ENCODE measurements at regions not wholly inside any gene's neighbourhood (a gene's known extent, or its start where the extent isn't known, plus 50 kb on each side); places are given as distances from the start of the nearest gene placed in this dataset.

DNA sequence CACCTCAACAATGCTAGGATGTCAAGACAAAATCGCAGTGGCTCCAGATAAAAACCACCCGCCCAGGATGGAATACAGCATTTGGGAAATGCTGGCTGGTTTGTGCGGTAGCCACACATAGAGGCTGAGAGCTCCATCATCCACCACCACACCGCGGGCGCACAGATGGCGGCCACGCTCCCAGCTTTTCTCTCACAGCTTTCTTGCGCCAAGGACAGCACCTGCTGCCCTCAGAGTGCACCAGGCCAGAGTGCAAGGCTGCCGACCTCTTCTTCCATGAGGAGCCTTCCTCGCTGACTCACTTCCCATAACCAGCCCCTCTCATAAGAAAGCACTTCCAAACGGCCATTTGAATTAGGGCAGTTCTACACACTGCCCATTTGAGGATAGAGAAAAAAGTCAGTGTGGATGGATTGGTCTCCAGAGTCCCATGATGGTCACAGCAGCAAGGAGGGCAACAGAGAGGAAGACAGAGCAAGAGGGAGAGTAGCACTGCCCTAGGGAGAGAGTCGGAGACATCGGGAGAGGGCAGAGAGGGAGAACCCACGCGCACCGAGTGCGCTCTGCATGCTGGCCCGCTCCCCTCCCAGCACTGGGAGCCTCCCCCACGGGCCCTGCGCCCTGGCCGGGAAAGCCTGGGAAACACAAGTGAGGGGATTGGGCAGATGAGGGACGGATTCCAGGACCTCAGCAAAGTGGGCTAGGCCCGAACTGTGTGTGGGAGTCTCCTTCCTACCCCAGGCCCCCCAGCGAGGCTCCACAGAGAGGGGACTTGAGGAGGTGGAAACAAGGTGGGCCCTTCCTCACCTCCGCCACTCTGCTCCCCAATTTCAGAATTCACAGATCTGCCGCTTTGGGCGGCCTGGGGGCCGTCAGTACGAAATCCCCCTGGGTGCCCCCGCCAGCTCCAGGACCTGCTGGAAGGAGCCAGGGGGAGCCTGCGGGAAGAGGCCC lies 156.9 kb downstream of the USP12 start:
- no peak for DNase-seq

GRCh38 chr13:27012482-27013197 lies 159.0 kb downstream of the USP12 start:
- no peak for DNase-seq

GRCh38 chr13:27011661-27012060 lies 159.9 kb downstream of the USP12 start:
- DNase-seq: no peak

DNA sequence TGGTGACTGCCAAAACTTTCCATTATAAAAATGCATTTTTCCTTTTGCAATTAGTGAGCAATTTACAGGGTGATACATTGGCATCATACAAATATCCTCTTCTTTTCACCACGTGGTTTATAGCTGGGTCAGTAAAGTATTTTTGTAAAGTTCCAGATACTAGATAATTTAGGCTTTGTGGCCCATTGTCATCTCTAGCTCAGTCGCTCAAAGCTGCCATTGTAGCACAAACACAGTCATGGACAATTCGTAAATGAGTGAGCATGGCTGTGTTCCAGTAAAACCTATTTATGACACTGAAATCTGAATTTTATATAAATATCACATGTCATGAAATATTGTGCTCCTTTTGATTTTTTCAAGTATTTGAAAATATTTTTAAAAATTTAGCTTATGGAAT lies 162.9 kb downstream of the USP12 start:
- no peak for DNase-seq

- DNase-seq: peak; percentile 71
Observed at GRCh38 chr13:27007166-27007565, 164.4 kb downstream of the USP12 start.

DNA sequence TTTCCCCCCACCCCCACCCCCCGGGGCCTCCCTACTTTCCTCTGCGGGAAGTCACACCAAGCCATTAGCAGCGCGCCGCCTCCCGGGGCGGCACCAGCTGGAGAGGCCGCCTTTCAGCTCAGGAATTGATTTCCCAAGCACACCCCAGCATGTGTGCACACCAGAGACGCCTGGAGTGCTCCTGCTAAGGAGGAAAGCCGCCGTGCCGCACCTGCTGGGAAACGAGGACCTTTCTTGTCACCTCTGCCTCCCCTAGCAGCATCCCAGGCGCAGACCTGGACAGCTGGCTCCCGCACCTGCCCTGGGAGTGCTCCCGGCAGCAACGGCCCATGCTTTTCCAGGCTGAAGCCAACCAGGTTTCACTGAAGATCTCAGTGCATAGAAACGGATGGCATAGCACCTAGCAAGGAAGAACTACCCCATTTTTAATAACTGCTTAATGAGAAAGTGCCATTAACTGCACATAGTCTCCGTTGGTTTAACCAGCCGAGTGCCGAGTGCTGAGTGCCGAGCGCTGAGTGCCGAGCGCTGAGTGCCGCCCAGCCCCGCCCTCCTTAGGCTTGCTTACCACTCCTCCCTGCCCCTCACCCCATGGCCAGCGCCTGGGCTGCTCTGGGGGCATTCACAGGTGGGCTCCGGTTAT lies 165.0 kb downstream of the USP12 start:
- DNase-seq: peak; percentile 73

GRCh38 chr13:27005976-27006518 lies 165.6 kb downstream of the USP12 start:
- DNase-seq: no peak

GRCh38 chr13:27005556-27005955 lies 166.1 kb downstream of the USP12 start:
- DNase-seq: no peak

- no peak for DNase-seq
Observed at GRCh38 chr13:27004866-27005265, 166.7 kb downstream of the USP12 start.

GRCh38 chr13:27004326-27004725 lies 167.3 kb downstream of the USP12 start:
- DNase-seq: no peak

DNA sequence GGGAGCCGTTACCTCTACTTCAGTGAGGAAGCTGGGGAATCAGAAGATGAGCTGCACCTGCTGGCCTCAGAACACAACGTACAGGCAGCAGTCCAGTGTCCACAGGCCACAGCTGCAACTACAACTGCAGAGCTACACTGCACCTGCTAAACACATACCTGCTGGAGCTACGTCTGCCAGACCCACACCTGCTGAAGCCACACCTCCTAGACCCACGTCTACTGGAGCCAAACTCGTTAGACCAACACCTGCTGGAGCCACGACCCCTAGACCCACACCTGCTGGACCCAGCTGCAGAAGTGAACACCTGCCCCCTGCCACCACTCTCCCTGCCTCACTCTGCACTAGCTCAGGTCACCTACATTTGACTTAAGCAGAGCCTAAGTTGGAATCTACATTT lies 169.9 kb downstream of the USP12 start:
- DNase-seq: no peak

DNA sequence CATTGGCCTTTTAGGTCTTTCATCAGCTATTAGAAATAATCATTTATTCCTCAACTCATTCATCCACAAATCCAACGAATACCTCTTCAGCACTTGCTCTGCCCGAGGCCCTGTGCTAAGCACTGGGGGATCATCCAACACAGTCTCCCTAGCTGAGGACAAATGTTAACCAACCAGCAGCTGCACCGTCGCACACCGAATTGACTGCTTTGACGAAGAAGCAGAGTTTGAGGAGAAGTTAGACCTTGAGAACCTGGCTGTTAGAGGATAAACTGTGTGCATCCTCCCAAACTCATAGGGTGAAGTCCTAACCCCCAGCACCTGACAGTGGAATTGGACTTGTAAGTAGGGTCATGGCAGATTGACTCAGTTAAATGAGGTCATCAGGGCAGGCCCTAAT lies 170.9 kb downstream of the USP12 start:
- no peak for DNase-seq

- no peak for DNase-seq
Observed at GRCh38 chr13:26999499-26999898, 172.1 kb downstream of the USP12 start.

GRCh38 chr13:26998292-26998691 lies 173.3 kb downstream of the USP12 start:
- no peak for DNase-seq

DNA sequence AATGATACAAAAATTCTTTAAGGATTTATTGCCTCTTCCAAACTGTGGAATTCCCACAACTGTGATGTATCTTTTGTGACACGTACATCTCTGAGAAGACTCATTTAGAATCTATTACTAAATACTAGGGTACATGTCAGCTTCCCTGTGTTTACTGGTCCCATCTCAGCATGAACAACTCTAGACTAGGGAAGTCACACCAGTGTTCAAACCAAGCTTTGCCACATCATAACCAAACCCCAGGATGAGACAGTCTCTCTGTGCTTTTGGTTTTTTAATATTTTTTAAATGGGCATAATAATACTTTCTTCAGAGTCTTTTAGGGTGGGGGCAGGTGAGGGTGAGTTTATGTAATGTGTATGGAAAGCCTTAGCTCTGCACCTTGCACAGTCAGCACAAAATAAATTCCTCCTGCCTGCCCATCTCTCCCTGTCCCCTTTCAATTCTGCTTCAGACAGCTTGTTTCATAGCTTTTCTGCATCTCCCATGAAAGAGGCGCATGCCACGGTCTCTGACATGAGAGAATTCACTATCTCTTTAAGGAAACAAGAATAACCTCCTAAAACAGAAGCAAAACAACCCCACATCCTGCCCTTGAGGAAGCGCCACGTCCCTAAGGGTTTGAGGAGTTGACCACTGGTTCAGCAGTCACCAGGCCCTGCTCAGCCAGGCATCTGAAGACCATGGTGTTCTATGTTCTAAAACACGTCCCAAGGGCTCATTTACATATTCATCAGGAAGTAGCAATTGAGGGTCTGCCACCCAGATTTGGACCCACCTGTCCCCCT lies 174.5 kb downstream of the USP12 start:
- no peak for DNase-seq

DNA sequence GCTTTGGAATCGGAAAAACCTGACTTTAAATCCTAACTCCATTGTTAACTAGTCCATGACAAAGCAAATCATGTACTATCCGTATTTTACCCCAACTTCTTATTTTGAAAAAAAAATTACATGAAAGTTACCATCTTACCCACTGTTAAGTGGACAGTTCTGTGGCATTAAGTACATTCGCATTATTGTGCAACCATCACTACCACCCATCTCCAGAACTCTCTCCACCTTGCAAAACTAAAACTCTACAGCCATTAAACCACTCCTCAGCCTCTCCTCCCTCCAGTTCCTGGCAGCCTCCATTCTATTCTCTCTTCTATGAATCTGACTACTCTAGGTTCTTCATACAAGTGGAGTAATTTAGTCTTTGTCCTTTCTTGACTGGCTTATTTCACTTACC lies 176.5 kb downstream of the USP12 start:
- DNase-seq: no peak

DNA sequence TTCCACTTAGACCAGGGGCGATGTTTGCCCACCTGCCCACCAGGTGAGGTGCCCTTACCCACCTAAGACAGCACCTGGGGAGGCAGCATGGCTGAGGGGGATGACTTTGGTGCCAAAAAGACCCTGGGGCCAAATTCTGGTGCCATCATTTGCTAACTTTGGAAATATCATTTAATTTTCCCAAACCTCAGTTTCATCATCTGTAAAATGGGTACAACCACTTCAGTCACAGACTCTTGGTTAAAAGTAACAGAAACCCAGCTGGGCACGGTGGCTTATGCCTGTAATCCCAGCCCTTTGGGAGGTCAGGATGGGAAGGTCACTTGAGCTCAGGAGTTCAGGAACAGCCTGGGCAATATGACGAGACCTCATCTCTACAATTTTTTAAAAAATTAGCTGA lies 177.8 kb downstream of the USP12 start:
- no peak for DNase-seq

DNA sequence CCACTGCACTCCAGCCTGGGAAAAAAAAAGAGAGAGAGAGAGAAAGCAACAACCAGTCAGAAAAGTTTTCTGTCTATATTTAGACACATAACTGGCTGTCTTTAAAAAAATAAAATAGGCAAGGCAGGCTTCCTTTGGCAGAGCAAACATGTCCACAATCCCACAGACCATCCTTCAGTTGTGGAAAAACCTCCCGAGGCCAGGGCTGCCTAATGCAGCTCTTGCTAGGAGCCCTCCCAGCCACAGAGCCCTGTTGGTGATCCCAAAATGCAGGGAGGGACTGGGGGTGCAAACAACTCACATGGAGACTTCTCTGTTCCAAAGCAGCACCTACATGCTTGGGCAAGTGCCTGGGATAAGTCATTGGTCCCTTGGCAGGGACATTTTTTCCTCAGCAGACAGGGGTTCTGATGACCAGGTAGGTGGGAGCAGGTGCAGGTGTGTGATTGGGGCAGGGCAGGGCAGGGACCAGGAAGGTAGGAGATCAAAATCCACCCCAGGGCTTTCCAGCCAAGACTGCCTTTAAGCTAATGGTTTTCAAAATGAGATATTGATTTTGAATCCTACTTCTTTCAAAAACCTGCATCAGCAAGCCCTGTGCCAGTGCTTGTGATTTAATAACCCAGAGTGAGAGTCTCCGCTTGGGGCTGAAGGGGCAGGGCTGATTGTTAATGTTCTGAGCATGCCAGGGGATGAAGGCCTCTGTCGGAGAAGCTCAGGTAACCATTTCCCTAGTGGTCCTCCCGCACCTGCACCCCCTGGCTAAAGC lies 178.5 kb downstream of the USP12 start:
- DNase-seq: no peak

DNA sequence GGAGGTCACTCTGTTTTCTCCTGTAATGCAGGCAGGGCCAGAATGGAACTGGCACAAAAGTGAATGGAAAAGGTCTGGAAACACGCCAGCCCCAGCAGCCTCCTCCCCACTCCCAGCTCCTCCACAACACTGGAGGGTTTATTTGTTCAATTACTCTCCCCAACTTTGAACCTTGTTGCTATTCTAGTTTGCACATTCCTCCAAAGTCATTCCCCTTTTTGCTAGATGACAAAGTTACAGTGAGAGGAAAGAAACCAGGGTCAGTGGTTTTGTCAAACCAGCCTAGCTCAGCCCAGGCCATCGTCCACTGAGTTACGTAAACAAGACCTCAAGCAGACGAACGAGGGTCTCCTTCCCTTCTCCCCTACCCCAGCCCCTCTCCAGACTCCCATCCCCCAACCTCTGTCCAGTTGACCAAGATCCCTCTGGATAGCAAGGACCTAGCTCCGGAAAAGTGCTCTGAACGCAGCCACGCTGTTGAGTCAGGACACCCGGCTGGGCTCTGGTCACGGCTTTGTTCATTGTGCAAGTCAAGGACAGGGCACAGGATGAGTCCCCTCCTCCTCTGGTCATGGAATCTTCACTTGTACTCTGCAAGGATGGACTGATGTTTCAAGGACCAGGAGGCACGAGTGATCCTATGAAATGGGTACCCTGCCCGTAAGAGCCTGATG lies 180.0 kb downstream of the USP12 start:
- DNase-seq: no peak

DNA sequence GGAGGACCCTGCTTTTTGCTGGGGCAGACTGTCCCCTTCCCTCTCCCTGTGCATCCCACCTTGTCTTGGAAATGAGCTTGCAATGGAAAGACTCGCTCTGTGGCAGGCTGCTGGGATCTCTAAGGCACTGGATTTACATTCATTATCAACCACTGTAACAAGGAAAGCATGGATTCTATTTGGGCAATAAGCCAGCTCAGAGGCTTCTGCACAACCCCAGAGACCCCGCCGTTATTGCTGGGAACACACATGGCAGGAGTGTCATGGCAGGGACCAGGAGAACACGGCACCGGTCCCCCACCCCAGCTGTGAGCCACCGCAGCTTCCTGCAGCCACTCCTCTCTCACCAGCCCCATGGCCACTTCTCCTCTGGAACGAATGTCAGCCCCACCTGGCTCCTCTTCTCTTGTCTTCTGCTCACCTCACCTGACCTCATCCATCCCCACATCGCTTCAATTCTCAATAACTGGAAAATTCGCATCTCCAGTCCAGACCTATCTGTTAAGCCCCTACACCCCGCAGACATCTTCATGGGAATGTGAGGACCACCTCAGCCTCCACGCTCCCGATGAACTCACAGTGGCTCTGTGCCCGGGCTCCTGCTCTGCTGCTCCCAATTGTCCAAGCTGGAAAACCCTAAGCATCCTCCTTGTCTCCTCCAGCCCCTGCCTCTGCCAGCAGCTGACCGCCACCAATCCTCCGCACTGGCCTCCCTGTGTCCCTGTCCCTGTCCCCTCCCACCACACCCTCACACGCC lies 181.5 kb downstream of the USP12 start:
- DNase-seq: no peak

Data from eye (tissue), 1 donor.